ENCODE measurements at regions not wholly inside any gene's neighbourhood (a gene's known extent, or its start where the extent isn't known, plus 50 kb on each side); places are given as distances from the start of the nearest gene placed in this dataset.

DNA sequence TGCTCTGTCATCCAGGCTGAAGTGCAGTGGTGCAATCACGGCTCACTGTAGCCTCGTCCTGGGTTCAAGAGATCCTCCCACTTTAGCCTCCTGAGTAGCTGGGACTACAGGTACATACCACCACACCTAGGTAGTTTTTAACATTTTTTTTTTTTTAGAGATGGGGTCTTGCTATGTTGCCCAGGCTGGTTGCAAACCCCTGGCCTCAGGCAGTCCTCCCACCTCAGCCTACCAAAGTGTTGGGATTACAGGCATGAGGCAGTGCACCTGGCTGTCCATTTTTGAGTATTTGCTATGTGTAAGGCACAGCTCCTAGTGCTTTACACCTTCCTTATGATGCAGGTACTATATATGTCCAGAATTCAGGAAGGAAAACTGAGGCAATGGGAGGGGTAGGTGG is 138.8 kb upstream of the ZNF536 start:
- no peak for DNase-seq
- H3K4me3 ChIP-seq (ENCODE audit: insufficient read depth, low read depth, low read length) = no peak overlapping the region
- H3K27me3 ChIP-seq (ENCODE audit: control insufficient read depth, insufficient read depth, low read length) = peaks cover 24% of the 10 kb centered on the region
- no peaks in the 10 kb centered on the region for H3K36me3 ChIP-seq (replicated peaks; ENCODE audit: control insufficient read depth, insufficient read depth, low read length)

DNA sequence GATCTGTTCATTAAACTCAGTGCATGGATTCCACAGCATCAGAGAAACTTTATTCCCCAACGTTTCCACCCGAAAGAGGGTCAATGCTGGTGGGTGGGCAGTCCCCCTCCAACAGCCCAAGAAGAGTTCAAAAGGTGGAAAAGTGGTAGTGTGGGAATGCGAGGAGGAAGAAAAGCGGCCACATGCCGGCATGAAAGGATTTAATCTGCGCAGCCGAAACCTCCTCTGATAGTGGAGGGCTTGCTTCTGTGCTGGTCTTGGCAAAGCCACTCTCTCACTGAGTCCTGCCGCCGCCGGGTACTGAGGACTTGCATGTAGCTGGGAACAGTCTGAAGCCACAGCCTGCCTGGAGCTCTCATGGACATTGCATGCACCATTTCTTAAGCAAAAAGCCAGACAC is 136.2 kb upstream of the ZNF536 start:
- Histone ChIP-seq H3K27me3 (ENCODE audit: control insufficient read depth, insufficient read depth, low read length) (no peaks in the 10 kb centered on the region; the same call in 1 of the 2 replicates), H3K4me3 (ENCODE audit: insufficient read depth, low read depth, low read length) (no peak overlapping the region), H3K36me3 (replicated peaks; ENCODE audit: control insufficient read depth, insufficient read depth, low read length) (no peaks in the 10 kb centered on the region)
- DNase-seq = peak; percentile 59

DNA sequence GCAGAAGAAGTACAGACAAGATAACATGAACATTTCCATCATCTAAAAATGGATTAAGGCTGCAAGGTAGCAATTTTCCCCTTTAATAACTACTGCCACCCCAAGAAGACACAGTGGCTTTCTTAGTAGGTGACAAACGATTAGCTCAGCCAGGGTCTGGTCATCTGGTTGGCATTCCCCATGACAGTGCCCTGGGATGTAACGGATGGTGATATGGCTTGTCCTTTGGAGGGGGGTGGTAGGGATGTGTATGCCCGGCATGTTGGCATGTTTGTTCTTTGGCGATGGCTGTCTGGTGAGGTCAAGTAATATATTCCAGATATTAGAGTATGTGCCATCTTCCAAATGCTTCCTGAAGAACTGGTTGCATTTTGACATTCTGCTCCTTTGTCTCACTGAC is 135.6 kb upstream of the ZNF536 start:
- no peak for DNase-seq
- Histone ChIP-seq H3K4me3 (ENCODE audit: insufficient read depth, low read depth, low read length) (no peak overlapping the region), H3K27me3 (ENCODE audit: control insufficient read depth, insufficient read depth, low read length) (no peaks in the 10 kb centered on the region; the same call in 1 of the 2 replicates), H3K36me3 (replicated peaks; ENCODE audit: control insufficient read depth, insufficient read depth, low read length) (no peaks in the 10 kb centered on the region)

DNA sequence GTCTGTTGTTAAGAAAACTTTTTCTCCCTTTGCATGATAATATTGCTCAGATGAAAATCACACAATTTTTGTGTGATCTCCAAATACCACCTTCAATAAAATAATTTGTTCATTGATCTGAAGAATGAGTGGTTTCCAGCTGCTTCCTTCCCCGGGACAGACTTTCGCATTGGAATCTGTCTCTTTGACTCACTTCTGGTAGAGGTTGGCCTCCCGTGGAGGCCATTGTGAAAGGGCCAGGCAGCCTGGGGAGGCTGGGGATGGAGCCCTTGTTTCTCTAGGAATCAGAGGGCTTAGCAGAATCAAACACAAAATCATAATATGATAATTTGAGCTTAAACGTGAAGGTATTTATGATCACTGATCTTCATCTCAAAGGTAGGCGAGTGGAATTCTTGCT is 135.0 kb upstream of the ZNF536 start:
- Histone ChIP-seq H3K4me3 (ENCODE audit: insufficient read depth, low read depth, low read length) (no peak overlapping the region), H3K36me3 (replicated peaks; ENCODE audit: control insufficient read depth, insufficient read depth, low read length) (no peaks in the 10 kb centered on the region), H3K27me3 (ENCODE audit: control insufficient read depth, insufficient read depth, low read length) (no peaks in the 10 kb centered on the region; the same call in 1 of the 2 replicates)
- DNase-seq = peak; percentile 65

DNA sequence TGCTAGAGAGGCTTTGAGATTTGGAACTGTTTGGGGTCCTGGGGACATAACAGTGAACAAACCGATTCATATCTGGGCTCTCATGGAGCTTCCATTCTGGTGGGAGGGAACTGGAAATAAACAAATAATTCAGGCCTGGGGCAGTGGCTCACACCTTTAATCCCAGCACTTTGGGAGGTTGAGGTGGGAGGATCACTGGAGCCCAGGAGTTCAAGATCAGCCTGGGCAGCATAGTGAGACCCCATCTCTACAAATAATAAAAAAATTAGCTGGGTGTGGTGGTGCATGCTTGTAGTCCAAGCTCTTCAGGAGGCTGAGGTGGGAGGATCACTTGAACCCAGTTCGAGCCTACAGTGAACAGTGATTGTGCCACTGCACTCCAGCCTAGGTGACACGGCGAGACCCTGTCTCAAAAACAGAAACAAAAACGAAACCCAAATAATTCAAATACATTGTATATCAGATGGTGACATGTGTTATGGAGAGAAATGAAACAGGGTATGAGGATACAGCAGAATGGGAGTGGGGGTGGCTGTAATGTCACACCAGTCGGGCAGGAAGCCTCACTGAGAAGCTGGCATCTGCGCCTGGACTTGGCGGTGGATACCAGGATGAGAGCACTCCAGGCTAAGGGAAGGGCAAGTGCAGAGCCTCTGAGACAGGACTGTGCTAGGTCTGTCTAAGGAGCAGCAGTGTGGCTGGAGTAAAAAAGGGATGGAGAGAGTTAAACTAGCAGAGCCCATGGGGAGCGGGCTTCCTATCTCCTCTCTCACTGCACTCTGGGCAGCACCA is 131.1 kb upstream of the ZNF536 start:
- DNase-seq = no peak
- no peaks in the 10 kb centered on the region for H3K36me3 ChIP-seq (replicated peaks; ENCODE audit: control insufficient read depth, insufficient read depth, low read length)
- no peaks in the 10 kb centered on the region for H3K27me3 ChIP-seq (ENCODE audit: control insufficient read depth, insufficient read depth, low read length)
- H3K4me3 ChIP-seq (ENCODE audit: insufficient read depth, low read depth, low read length) = no peak overlapping the region

DNA sequence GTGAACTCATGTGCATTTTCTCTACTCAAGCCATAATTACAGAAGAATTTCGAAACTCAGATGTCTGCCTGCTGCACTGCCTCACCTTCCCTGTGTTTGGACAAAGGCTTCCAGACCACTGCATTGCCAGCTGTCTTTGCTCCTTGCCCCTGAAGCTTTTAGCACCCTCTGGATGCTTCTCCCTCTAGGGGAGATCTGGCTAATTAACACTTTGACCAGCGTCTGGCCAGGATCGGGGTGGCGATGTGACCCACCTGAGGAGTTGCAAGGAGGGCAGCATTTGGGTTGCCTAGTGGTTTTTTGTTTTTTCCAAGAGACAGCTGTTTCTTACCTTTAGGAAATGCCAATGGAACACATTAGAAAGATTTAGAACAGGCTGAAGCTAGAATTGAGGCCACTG is 127.7 kb upstream of the ZNF536 start:
- Histone ChIP-seq H3K4me3 (ENCODE audit: insufficient read depth, low read depth, low read length) (no peak overlapping the region), H3K27me3 (ENCODE audit: control insufficient read depth, insufficient read depth, low read length) (no peaks in the 10 kb centered on the region), H3K36me3 (replicated peaks; ENCODE audit: control insufficient read depth, insufficient read depth, low read length) (no peaks in the 10 kb centered on the region)
- no peak for DNase-seq

DNA sequence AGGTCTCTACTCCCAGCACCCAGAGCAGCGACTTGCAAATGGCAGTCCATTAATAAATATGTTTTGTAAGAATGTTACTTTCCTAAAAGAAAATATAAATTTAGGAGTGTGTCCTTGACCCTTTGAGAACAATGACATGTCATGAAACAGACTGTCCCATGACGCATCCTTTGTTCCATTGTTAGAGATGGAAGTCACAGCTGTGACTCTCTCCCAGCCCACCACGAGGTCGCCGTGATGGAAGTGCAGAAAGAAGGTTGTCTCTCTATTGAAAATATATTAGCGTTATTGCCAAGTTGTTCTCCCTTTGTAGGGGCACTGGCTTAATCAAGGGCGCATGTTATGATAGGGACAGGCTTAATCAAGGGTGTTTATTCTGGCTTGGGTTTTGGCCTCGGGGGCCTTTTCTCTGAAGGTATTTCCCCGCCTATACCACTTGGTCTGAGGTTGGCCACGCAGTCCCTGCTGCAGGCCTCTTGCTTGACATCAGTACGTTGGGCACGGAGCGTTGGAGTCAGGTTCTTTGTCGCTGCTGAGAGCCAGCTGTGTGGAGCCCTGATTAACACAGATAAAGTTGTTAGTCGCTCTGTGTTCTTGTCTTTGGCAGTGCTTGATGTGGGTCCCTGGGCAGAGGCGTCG is 126.7 kb upstream of the ZNF536 start:
- DNase-seq = no peak
- Histone ChIP-seq H3K36me3 (replicated peaks; ENCODE audit: control insufficient read depth, insufficient read depth, low read length) (no peaks in the 10 kb centered on the region), H3K4me3 (ENCODE audit: insufficient read depth, low read depth, low read length) (no peak overlapping the region), H3K27me3 (ENCODE audit: control insufficient read depth, insufficient read depth, low read length) (no peaks in the 10 kb centered on the region)

DNA sequence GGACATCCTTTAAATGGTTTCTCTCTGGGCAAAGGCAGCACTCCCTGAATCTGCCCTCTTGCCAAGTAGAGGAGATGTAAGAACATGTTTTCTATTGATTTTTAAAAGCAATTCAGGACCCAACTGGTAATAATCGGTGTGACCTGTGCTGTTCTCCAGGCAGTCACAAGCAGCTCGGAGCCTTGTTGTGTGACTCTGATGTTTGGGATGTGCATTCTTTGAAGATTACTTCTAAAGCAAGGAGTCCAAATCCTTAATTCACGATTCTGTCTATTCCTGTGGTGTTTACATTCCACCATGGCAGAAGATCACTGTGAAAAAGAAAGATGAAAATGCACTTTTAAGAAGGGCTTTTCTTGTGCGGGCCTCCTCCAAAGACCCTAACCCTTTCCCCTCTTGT is 122.3 kb upstream of the ZNF536 start:
- Histone ChIP-seq H3K4me3 (ENCODE audit: insufficient read depth, low read depth, low read length) (no peak overlapping the region), H3K27me3 (ENCODE audit: control insufficient read depth, insufficient read depth, low read length) (no peaks in the 10 kb centered on the region; the same call in 1 of the 2 replicates), H3K36me3 (replicated peaks; ENCODE audit: control insufficient read depth, insufficient read depth, low read length) (no peaks in the 10 kb centered on the region)
- DNase-seq = no peak

DNA sequence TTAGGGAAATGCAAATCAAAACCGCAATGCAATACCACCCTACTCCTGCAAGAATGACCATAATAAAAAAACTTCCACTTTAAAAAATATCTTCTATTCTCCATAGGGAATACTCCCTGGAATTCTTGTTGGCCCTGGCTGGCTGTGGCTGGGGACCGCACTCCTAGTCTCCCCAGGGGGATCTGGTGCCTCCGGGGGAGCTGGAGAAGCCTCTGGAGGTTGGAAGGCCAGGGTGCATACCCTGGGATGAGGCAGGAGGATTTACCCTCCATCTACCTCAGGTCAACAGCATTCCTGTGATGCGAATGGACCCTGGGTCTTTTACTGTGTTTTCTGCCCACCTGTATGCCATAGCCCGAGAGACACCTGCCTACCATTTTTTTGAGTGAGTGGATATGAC is 120.0 kb upstream of the ZNF536 start:
- no peaks in the 10 kb centered on the region for H3K36me3 ChIP-seq (replicated peaks; ENCODE audit: control insufficient read depth, insufficient read depth, low read length)
- DNase-seq = no peak
- H3K4me3 ChIP-seq (ENCODE audit: insufficient read depth, low read depth, low read length) = no peak overlapping the region
- no peaks in the 10 kb centered on the region; the same call in 1 of the 2 replicates for H3K27me3 ChIP-seq (ENCODE audit: control insufficient read depth, insufficient read depth, low read length)

DNA sequence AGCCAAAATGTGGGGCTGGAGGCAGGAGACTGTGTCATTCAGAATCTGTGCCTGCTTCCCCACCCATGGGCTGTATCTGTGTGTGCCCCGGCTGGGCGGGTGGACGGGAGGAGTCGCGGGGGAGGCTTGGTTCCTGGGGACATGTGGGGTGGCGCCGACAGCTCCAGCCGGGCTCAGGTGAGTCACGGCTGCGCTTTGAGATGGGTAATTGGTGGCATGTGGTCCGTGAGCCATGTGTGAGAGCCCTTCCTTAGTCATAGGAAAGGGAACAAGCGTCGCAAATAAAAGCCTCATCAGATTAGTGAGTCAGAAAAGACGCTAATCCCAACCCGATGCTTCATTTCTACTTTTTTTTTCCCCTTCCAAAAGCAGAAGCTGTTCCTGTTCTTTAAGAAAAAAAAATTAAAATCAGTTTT is 118.6 kb upstream of the ZNF536 start:
- no peak for DNase-seq
- Histone ChIP-seq H3K27me3 (ENCODE audit: control insufficient read depth, insufficient read depth, low read length) (no peaks in the 10 kb centered on the region; the same call in 1 of the 2 replicates), H3K36me3 (replicated peaks; ENCODE audit: control insufficient read depth, insufficient read depth, low read length) (no peaks in the 10 kb centered on the region), H3K4me3 (ENCODE audit: insufficient read depth, low read depth, low read length) (no peak overlapping the region)

DNA sequence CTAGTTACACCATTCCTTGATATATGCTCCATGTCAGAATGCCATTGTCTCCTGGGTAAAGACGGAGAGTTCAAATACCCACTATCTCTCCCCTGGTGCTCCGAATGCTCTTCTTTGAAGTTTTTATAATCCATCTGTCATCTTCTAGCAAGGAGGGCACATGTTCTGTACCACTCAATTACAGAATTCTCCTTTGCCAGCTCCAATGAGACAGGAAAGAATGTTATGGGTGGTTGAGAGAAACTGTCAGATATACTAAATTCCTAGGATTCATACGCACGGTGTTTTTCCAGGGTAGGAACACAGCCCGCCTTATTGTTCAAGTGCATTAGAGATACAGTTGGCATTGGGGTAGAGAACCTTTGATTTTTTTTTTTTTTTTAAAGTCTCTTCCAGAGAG is 118.0 kb upstream of the ZNF536 start:
- no peaks in the 10 kb centered on the region; the same call in 1 of the 2 replicates for H3K27me3 ChIP-seq (ENCODE audit: control insufficient read depth, insufficient read depth, low read length)
- no peak overlapping the region for H3K4me3 ChIP-seq (ENCODE audit: insufficient read depth, low read depth, low read length)
- no peaks in the 10 kb centered on the region for H3K36me3 ChIP-seq (replicated peaks; ENCODE audit: control insufficient read depth, insufficient read depth, low read length)
- DNase-seq = no peak

DNA sequence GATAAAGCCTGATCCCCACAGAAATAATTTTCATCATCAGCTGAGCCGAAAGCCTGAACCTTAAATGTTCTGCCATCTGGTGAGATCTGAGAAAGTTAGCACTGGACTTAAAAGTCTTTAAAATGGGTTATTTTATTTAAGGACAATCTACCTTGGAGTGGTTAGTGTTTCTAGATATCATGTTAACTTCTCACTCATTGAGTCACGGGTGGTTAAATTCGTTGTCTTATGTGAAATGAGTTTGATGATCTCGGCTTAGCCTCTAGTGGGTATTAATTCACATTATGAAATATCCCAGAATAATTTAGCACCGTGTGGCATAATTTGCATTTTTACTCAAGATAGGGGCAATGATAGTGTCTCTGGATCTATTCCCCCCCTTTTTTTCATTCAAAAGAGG is 117.4 kb upstream of the ZNF536 start:
- no peak overlapping the region for H3K4me3 ChIP-seq (ENCODE audit: insufficient read depth, low read depth, low read length)
- H3K36me3 ChIP-seq (replicated peaks; ENCODE audit: control insufficient read depth, insufficient read depth, low read length) = no peaks in the 10 kb centered on the region
- no peak for DNase-seq
- H3K27me3 ChIP-seq (ENCODE audit: control insufficient read depth, insufficient read depth, low read length) = no peaks in the 10 kb centered on the region; the same call in 1 of the 2 replicates

DNA sequence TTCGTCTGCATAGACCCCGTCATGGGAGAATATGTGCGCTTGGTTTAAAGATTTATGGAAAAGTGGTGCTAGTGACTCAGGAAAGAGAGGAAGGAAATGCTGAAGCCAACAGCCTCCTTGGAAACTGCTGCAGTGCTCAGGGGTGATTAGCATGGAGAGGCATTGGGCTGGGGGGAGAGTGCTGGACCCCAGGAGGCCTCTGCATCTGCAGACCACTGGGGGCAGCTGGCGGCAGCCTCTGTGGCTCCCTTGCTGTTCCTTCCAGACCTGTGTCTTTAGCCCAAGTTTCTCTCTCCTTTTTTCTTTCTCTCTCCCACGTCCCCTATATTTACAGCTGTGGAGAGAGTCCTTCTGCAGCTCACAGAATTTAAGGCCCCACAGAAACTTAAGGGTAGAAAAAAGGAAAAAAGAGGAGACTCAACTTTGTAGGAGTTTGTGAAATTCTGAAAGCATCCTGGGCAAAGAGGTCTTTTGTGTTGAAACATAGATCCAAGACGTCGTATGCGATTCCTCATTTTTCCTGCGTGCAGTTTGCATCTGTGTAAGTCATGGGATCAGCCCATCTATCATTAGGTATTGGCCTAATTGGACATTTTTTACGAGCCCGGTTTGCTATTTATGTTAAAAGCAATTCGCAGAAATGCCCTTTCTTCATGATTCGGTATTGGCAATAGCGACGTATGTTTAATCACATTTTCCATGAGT is 116.2 kb upstream of the ZNF536 start:
- DNase-seq = peak; percentile 85
- no peaks in the 10 kb centered on the region for H3K36me3 ChIP-seq (replicated peaks; ENCODE audit: control insufficient read depth, insufficient read depth, low read length)
- no peak overlapping the region for H3K4me3 ChIP-seq (ENCODE audit: insufficient read depth, low read depth, low read length)
- no peaks in the 10 kb centered on the region; the same call in 1 of the 2 replicates for H3K27me3 ChIP-seq (ENCODE audit: control insufficient read depth, insufficient read depth, low read length)

DNA sequence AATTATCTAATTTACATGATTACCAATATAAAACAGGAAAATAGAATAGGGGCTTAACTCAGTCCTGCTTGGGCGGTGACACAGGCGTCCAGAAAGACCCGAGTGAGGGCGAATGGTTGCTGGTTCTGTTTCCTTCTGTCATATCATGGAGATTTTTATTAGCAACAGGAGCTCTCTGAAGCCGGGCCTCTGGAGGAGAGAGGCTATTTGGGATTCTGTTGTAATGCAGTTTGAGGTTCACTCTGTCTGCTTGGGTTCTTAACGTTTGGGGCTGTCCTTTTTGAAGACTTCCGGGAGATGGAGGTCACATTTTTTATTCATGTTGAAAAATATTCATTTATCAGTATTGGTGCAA is 115.7 kb upstream of the ZNF536 start:
- no peak overlapping the region for H3K4me3 ChIP-seq (ENCODE audit: insufficient read depth, low read depth, low read length)
- no peaks in the 10 kb centered on the region for H3K36me3 ChIP-seq (replicated peaks; ENCODE audit: control insufficient read depth, insufficient read depth, low read length)
- no peaks in the 10 kb centered on the region; the same call in 1 of the 2 replicates for H3K27me3 ChIP-seq (ENCODE audit: control insufficient read depth, insufficient read depth, low read length)
- no peak for DNase-seq
